ENCODE measurements at regions not wholly inside any gene's neighbourhood (a gene's known extent, or its start where the extent isn't known, plus 50 kb on each side); places are given as distances from the start of the nearest gene placed in this dataset.
"Not testable (repeated sequence)": the region's sequence is repeated elsewhere in the genome, so short reads cannot be mapped to it uniquely, and the experiment has no call there.

DNA sequence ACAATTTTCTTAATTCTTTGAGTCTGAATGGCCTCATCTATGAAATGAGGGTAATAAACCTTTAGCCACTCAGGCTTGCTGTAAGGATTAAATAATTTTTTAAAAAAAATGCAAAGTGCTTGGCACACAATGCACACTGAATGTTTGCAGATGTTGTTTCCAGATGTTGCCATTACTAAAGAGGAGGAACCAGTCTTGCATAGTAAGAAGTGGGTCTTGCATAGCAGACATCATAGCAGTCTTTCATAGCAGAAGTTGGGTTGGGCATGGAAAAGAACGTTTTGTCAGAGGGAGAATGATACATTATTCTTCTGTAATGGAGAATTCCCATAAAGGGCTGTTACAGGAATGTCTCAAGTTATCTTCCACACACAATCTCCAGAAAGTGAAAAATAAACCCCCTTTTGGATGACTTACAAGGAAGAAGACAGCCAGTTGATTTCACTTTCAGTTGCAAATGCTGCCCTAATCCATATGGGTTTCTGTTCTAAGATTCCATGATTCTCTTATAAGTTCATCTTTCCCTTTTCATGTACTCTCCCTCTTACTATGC is 327.7 kb downstream of the SUCLG1 start:
- no peak for DNase-seq

- no peak for DNase-seq
These were observed 330.1 kb downstream of the SUCLG1 start for GRCh38 chr2:84129018-84129417.

DNA sequence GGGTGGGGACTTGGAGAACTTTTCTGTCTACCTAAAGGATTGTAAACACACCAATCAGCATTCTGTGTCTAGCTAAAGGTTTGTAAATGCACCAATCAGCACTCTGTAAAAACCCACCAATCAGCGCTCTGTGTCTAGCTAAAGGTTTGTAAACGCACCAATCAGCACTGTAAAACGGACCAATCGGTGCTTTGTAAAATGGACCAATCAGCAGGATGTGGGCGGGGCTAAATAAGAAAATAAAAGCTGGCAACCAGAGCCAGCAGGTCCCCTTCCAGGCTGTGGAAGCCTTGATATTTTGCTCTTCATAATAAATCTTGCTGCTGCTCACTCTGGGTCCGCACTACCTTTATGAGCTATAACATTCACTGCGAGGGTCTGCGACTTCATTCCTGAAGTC is 331.3 kb downstream of the SUCLG1 start:
- DNase-seq, result not testable (repeated sequence)

- no peak for DNase-seq
These were observed 332.6 kb downstream of the SUCLG1 start for GRCh38 chr2:84126530-84126929.

DNA sequence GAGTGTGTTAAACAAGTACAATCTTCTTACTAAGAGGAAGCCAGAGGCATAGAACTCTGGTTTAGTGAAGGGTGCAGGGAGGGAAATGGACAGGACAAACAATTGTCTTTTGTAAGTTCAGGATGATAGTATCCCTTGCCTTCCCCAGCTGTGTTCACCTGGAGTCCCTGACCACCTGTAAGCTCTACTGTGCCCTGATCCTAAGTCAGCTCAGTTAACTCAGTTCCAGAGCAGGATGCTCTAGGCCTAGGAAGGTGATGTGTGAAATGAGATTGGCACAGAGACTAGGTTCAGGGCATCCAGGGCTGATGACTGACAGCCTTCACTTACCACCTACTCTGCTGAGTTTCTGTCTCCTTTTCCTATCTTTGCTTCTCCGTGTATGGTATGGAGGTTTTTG is 333.0 kb downstream of the SUCLG1 start:
- DNase-seq, result no peak

DNA sequence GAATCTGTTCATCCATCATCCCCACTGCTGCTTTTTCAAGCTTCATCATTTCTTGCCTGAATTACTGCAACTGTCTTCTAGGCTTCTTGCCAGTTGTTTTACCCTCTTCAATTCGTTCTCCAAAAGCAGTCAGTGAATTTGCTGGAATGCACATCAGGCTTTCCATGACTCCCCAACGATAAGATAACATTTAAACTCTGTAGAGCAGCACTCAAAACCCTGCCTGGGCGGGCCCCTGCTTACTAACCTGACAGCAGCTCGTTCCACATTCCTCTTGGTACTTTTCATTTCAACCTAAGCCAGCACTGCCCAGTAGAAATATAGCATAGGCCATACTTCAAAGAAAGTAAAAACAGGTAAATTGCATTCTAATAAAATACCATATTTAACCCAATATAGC is 342.9 kb downstream of the SUCLG1 start:
- no peak for DNase-seq

DNA sequence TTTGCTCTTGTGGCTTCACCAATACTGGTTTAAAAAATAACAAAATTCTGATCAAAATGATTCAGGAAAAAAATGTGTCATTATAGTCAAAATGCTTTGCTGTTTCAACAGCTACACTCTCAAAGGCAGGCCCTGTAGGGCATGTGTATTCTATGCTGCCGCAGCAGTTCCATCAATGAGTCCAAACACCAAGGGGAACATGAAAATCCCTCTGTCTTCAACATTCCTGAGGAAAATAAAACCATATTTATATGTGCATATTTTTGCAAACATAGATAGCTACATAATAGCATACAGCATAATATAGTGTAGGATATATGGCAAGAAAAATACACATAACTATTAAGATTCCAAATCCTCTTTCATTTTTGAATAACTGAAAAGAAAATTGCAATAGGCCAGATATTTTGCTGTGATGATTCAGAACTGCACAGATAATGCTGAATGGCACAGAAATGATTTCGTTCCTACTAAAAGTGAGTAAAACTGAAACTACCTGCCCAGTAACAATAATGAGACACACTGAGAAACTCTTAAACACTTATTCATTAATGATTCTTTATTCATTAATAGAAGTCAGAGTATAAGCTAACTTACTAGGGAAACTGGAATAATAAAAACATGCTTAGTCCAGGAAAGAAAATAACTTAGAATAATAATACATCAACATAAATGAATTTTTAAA is 343.8 kb downstream of the SUCLG1 start:
- DNase-seq, result no peak

GRCh38 chr2:84103816-84104527 is 355.1 kb downstream of the SUCLG1 start:
- not testable (repeated sequence) for DNase-seq

DNA sequence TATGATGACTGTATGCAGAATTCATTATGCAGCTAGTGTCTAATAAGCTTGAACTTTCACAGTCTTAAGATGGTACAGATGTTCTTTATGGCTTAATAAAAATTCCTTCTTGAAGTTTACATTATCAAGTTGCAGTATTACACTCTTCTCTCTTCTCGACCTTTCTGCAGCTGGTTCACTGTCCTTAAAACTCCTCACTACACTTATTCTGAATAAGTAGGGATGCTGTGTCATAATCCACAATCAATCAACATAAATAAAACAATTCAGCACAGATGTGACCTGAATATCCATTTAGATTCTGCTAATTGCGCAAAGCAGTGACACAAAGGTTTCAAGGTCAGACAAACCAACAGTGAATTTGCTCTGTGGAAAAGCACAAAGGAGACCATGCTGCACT is 356.8 kb downstream of the SUCLG1 start:
- no peak for DNase-seq

- DNase-seq, result no peak
These were observed 370.4 kb downstream of the SUCLG1 start for GRCh38 chr2:84088656-84089055.

DNA sequence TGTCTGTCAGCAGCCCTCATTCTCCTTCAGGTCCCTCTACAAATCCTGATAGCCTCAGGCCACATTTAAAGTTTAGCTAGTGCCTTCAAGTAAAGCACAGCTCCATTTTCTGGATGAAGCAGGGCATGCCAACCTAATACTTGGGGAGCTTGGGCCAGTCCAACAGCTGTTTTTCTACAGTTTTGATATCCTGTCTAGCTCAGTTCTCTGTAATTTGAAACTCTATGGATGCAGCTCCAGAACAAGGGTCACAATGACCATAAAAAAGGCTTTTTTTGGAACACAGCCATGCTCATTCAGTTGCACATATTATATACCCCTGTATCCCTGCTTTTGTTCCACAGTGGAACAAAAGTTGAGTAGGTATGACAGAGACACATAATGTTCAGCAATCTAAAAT is 373.5 kb downstream of the SUCLG1 start:
- no peak for DNase-seq

- DNase-seq, result no peak
These were observed 374.2 kb downstream of the SUCLG1 start for GRCh38 chr2:84084856-84085255.

DNA sequence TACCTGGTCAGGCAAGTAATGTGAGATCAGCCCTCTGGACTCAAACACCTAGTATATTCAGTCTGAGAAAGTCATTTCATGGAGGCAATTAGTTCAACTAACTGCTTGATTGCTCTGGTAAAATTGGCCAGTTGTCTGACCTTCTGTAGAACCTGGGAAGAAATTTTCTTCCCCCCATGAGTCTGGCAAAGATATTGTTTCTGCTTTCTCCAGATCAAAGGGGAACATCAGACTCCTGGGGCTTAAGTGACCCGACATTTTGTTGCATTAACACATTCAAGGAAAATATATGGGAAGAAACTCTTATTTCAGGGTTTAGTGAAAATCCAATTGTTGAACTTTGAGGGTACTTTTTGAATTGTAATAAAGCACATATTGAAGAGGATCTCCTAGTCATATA is 375.1 kb downstream of the SUCLG1 start:
- DNase-seq, result no peak

GRCh38 chr2:84078471-84078870 is 380.6 kb downstream of the SUCLG1 start:
- DNase-seq, result no peak

GRCh38 chr2:84077496-84077895 is 381.6 kb downstream of the SUCLG1 start:
- DNase-seq, result no peak

DNA sequence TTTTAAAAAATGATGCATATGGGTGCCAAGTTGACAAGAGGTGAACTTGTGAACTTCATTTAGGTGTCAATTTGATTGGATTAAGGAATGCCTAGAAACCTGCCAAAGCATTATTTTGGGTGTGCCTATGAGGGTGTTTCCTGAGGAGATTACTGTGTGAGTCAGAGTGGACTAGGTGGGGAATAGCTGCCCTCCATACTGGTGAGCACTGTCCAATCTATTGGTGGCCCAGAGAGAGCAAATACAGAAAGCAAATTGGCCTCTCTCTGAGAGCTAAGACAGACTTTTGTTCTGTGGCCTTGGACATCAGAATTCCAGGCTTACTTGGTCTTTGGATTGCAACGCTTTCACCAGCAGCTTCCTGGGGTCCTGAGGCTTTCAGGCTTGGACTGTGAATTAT is 388.0 kb downstream of the SUCLG1 start:
- DNase-seq, result no peak

DNA sequence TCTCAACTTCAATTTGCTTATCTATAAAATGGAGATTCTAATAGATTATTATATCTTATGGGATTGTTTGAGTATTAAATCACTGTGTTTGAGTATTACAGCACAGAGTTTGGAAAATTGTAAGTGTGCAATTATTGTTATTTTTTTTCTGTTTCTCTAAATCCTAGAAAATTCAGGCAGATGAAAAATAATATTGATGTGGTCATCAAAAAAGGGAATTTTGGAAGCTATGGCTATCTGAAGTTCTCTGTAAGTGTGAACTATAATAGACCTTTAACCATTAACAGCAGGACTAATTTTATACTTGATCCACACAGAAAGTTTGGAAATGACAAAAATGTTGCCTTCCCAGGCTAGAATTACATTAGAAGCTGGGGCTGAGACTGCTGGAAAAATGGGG is 393.2 kb downstream of the SUCLG1 start:
- DNase-seq, result no peak

- DNase-seq, result no peak
These were observed 401.0 kb downstream of the SUCLG1 start for GRCh38 chr2:84057917-84058560.

GRCh38 chr2:84055816-84056215 is 403.3 kb downstream of the SUCLG1 start:
- no peak for DNase-seq

DNA sequence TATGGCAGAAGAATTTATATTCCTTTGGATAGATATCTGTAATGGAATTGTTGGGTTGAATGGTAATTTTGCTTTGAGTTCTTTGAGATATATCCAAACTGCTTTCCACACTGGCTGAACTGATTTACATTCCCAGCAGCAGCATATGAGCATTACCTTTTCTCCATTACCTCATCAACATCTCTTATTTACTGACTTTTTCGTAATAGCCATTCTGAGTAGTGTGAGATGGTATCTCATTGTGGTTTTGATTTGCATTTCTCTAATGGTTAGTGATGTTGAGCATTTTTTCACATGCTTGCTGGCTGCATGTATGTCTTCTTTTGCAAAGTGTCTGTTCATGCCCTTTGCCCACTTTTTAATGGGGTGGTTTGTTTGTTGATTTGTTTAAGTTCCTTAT is 404.5 kb downstream of the SUCLG1 start:
- DNase-seq, result not testable (repeated sequence)

- DNase-seq, result no peak
These were observed 406.2 kb downstream of the SUCLG1 start for GRCh38 chr2:84052913-84053312.

DNA sequence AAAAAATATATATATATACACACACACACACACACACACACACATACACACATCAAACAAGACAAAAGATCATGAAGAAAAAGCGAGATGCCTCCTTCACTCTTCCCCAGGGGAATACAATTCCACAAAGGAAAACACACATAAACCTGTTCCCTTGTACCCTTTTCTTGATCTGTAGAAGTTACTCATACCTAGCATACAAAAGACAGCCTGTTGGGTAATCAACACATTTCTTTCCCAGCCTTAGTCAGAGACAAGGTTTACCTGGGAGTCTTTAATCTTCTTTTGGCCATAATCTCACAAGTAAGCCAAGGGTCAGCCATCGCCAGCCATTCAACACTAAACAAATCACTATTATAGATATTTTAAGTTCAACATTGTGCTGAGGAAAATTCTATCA is 407.0 kb downstream of the SUCLG1 start:
- no peak for DNase-seq

GRCh38 chr2:84048964-84049363 is 410.1 kb downstream of the SUCLG1 start:
- DNase-seq, result no peak

DNA sequence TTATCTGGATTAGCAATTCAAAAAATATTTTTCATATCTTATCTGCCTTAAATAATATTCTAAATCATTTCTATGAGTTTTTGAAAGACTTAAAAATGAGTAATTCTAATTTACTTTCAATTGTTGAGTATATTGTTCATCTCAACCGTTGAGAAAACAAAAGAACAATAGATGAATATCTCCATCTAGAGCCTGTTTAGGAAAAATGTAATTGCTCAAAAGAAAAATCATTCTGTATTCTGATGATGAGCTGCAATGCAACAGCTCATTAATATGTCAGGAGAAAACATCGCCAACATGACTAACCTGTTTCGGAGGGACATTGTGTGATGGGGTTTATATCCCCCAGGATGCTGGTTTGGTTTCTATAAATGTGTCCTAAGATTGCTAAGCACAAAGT is 417.6 kb downstream of the SUCLG1 start:
- no peak for DNase-seq

Measured in NCI-H1048 (cell line).